Ishikawa (cell line): ENCODE measurements at regions not wholly inside any gene's neighbourhood (a gene's known extent, or its start where the extent isn't known, plus 50 kb on each side); places are given as distances from the start of the nearest gene placed in this dataset.

Experiments
- CREB1 ChIP-seq: IDR thresholded peaks from 2 replicates; pipeline ENCODE4 v1.6.1; 2012; ENCODE audit warnings: low read depth
- EP300 ChIP-seq: IDR thresholded peaks from 2 replicates; pipeline ENCODE4 v1.6.1; 2012; ENCODE audit warnings: borderline replicate concordance
- MAX ChIP-seq: IDR thresholded peaks from 2 replicates; pipeline ENCODE4 v1.6.1; 2012
- RAD21 ChIP-seq: IDR thresholded peaks from 2 replicates; pipeline ENCODE4 v1.6.1; 2012; ENCODE audit warnings: low read depth
- REST ChIP-seq: IDR thresholded peaks from 2 replicates; pipeline ENCODE4 v1.6.1; 2012; ENCODE audit warnings: low read depth, mild to moderate bottlenecking
- TAF1 ChIP-seq: IDR thresholded peaks from 2 replicates; pipeline ENCODE4 v1.6.1; 2012; ENCODE audit warnings: low read depth, mild to moderate bottlenecking
- TCF12 ChIP-seq: IDR thresholded peaks from 2 replicates; pipeline ENCODE4 v1.6.1; 2012; ENCODE audit warnings: low read depth

DNA sequence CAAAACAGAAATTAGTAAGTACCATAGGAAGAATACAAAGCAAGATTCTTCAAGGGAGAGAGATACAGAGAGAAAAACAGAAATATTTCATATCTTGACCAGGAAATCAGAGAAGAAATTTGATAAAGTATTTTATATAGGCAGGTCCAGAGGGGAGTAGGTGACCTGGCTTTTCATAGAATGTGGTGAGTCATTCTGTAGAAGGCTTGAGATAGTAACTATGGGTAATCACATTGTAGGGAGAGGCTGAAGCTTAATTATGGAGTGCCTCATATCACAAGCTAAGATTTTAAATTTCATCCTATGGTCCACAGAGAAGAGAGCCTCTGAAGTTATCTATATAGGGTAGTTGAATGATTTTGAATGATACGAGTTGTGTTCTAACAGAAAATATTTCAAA, 195.0 kb upstream of the CYRIA start:
- TF ChIP-seq TCF12 (no peak), MAX (no peak), EP300 (no peak), RAD21 (no peak), CREB1 (no peak), REST (no peak), TAF1 (no peak)
